HFF-Myc (cell line): ENCODE measurements at regions not wholly inside any gene's neighbourhood (a gene's known extent, or its start where the extent isn't known, plus 50 kb on each side); places are given as distances from the start of the nearest gene placed in this dataset.

Experiments
- DNase-seq: peaks from one replicate; pipeline ENCODE4 v3.0.0-alpha.2; 2011; ENCODE audit warnings: low read depth; ENCODE audit errors: extremely low read depth
- H3K4me3 ChIP-seq: replicated peaks from 2 replicates; pipeline ENCODE4 v1.5.1; 2011; ENCODE audit warnings: low read depth, mild to moderate bottlenecking, control low read depth, low read length
- CTCF ChIP-seq: IDR thresholded peaks from 2 replicates; pipeline ENCODE4 v1.5.1; 2012; ENCODE audit warnings: mild to moderate bottlenecking, low read depth, low read length, control low read depth; ENCODE audit errors: missing control alignments

GRCh38 chr13:105971738-105972137, 563.7 kb downstream of the EFNB2 start:
- H3K4me3 ChIP-seq = no peak overlapping the region
- no peak for DNase-seq
- no peak for TF ChIP-seq CTCF

GRCh38 chr13:105971312-105971711, 564.1 kb downstream of the EFNB2 start:
- DNase-seq = no peak
- no peak for TF ChIP-seq CTCF
- no peak overlapping the region for H3K4me3 ChIP-seq

- no peak overlapping the region for H3K4me3 ChIP-seq
- no peak for DNase-seq
- TF ChIP-seq CTCF = no peak
Measured at GRCh38 chr13:105969761-105970160, 565.7 kb downstream of the EFNB2 start.

- no peak for TF ChIP-seq CTCF
- no peak for DNase-seq
- no peak overlapping the region for H3K4me3 ChIP-seq
Measured at GRCh38 chr13:105965910-105966309, 569.6 kb downstream of the EFNB2 start.

GRCh38 chr13:105962080-105962479, 573.4 kb downstream of the EFNB2 start:
- DNase-seq = no peak
- no peak for TF ChIP-seq CTCF
- no peak overlapping the region for H3K4me3 ChIP-seq

GRCh38 chr13:105961438-105961837, 574.0 kb downstream of the EFNB2 start:
- no peak for TF ChIP-seq CTCF
- no peak for DNase-seq
- H3K4me3 ChIP-seq = no peak overlapping the region

GRCh38 chr13:105960326-105960725, 575.1 kb downstream of the EFNB2 start:
- DNase-seq = no peak
- no peak for TF ChIP-seq CTCF
- H3K4me3 ChIP-seq = no peak overlapping the region
